ENCODE measurements at regions not wholly inside any gene's neighbourhood (a gene's known extent, or its start where the extent isn't known, plus 50 kb on each side); places are given as distances from the start of the nearest gene placed in this dataset.

DNA sequence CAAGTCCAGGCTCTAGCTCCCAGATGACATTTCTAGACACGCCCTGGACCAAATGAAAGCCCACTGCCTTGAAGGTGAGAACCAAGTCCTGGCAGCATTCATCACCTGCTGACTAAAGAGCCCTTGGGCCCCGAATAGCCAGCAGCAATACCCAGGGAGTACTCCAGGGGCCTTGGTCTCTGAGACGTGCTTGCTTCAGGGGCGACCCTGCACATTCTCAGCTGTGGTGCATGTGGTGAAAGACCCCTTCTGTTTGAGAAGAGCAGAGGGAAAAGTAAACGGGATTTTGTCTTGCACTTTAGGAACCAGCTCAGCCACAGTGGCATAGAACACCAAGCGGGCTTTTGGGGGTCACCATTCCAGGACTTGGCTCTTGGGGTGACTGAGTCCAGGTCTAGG is 260.5 kb upstream of the MYT1L start:
- no peak for TF ChIP-seq POLR2A (IDR thresholded peaks at IDR 0.05)
- TF ChIP-seq, protein P1, sequence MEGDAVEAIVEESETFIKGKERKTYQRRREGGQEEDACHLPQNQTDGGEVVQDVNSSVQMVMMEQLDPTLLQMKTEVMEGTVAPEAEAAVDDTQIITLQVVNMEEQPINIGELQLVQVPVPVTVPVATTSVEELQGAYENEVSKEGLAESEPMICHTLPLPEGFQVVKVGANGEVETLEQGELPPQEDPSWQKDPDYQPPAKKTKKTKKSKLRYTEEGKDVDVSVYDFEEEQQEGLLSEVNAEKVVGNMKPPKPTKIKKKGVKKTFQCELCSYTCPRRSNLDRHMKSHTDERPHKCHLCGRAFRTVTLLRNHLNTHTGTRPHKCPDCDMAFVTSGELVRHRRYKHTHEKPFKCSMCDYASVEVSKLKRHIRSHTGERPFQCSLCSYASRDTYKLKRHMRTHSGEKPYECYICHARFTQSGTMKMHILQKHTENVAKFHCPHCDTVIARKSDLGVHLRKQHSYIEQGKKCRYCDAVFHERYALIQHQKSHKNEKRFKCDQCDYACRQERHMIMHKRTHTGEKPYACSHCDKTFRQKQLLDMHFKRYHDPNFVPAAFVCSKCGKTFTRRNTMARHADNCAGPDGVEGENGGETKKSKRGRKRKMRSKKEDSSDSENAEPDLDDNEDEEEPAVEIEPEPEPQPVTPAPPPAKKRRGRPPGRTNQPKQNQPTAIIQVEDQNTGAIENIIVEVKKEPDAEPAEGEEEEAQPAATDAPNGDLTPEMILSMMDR (IDR thresholded peaks at IDR 0.05) = no peak
- no peak for TF ChIP-seq POLR2AphosphoS5 (IDR thresholded peaks at IDR 0.05)
